Hepatocyte (in vitro differentiated cells): ENCODE measurements at regions not wholly inside any gene's neighbourhood (a gene's known extent, or its start where the extent isn't known, plus 50 kb on each side); places are given as distances from the start of the nearest gene placed in this dataset.

Experiments
- DNase-seq: peaks from one replicate; pipeline ENCODE4 v3.0.0-alpha.2; 2016; ENCODE audit warnings: low spot score
- H2AFZ ChIP-seq: fragments of 200-600 bp; sonication (generic); 2 replicates; pipeline ENCODE4 v1.6.0; 2016; ENCODE audit warnings: antibody characterized with exemption, mild to moderate bottlenecking
- H3K27ac ChIP-seq: fragments of 200-600 bp; sonication (generic); 2 replicates; pipeline ENCODE4 v1.5.1; 2016; ENCODE audit warnings: mild to moderate bottlenecking
- H3K27me3 ChIP-seq: fragments of 200-600 bp; sonication (generic); 2 replicates; pipeline ENCODE4 v1.6.1; 2016
- H3K36me3 ChIP-seq: fragments of 200-600 bp; sonication (generic); replicated peaks from 2 replicates; pipeline ENCODE4 v1.5.1; 2016; ENCODE audit warnings: low read depth; ENCODE audit not compliant: insufficient read depth
- H3K4me1 ChIP-seq: fragments of 200-600 bp; sonication (generic); 2 replicates; pipeline ENCODE4 v1.5.1; 2016; ENCODE audit warnings: mild to moderate bottlenecking, moderate library complexity; ENCODE audit not compliant: insufficient read depth
- H3K4me2 ChIP-seq: fragments of 200-600 bp; sonication (generic); 2 replicates; pipeline ENCODE4 v1.6.0; 2016
- H3K4me3 ChIP-seq: fragments of 200-600 bp; sonication (generic); 2 replicates; pipeline ENCODE4 v1.5.1; 2016; ENCODE audit warnings: mild to moderate bottlenecking
- H3K79me2 ChIP-seq: fragments of 200-600 bp; sonication (generic); 2 replicates; pipeline ENCODE4 v1.6.0; 2017; ENCODE audit warnings: mild to moderate bottlenecking
- H3K9me2 ChIP-seq: fragments of 200-600 bp; sonication (generic); replicated peaks from 2 replicates; pipeline ENCODE4 v1.6.0; 2017; ENCODE audit warnings: mild to moderate bottlenecking; ENCODE audit not compliant: insufficient read depth
- H3K9me3 ChIP-seq: fragments of 200-600 bp; sonication (generic); 2 replicates; pipeline ENCODE4 v1.5.1; 2016; ENCODE audit warnings: low read depth, mild to moderate bottlenecking
- H4K20me1 ChIP-seq: fragments of 200-600 bp; sonication (generic); 2 replicates; pipeline ENCODE4 v1.6.0; 2016; ENCODE audit warnings: mild to moderate bottlenecking; ENCODE audit not compliant: insufficient read depth, poor library complexity, severe bottlenecking
- EZH2 ChIP-seq: fragments of 200-600 bp; sonication (generic); IDR thresholded peaks from 2 replicates; pipeline ENCODE4 v1.6.1; 2016; ENCODE audit warnings: antibody characterized with exemption, mild to moderate bottlenecking, borderline replicate concordance
- EZH2phosphoT487 ChIP-seq: fragments of 200-600 bp; sonication (generic); IDR thresholded peaks from one replicate; pipeline ENCODE4 v1.6.1; 2018; ENCODE audit warnings: antibody characterized with exemption, mild to moderate bottlenecking, low read depth, moderate library complexity; ENCODE audit not compliant: unreplicated experiment, severe bottlenecking
- WGBS: methylation state at CpG from one replicate; pipeline ENCODE4 v1.1.6; 2016; ENCODE audit warnings: low lambda C conversion rate; ENCODE audit errors: missing lambda C conversion rate; 5-methylcytosine and 5-hydroxymethylcytosine counted together
- TF ChIP-seq, protein P1 (sequence below): fragments of 200-600 bp; sonication (generic); IDR thresholded peaks from 2 replicates; pipeline ENCODE4 v1.5.1; 2016; ENCODE audit warnings: antibody characterized with exemption, mild to moderate bottlenecking; ENCODE audit not compliant: poor library complexity

GRCh38 chr4:123031664-123032063 is 109.3 kb upstream of the NUDT6 start:
- Histone ChIP-seq H4K20me1 (no peaks in the 10 kb centered on the region), H3K27me3 (no peaks in the 10 kb centered on the region), H3K36me3 (no peaks in the 10 kb centered on the region), H3K79me2 (no peaks in the 10 kb centered on the region), H3K4me2 (no peak overlapping the region), H3K27ac (no peak overlapping the region), H3K9me3 (no peaks in the 10 kb centered on the region), H3K4me1 (no peaks in the 10 kb centered on the region), H3K9me2 (no peaks in the 10 kb centered on the region), H2AFZ (no peak overlapping the region), H3K4me3 (no peak overlapping the region)
- no peak for DNase-seq
- no peak for TF ChIP-seq EZH2phosphoT487
- TF ChIP-seq, protein P1, sequence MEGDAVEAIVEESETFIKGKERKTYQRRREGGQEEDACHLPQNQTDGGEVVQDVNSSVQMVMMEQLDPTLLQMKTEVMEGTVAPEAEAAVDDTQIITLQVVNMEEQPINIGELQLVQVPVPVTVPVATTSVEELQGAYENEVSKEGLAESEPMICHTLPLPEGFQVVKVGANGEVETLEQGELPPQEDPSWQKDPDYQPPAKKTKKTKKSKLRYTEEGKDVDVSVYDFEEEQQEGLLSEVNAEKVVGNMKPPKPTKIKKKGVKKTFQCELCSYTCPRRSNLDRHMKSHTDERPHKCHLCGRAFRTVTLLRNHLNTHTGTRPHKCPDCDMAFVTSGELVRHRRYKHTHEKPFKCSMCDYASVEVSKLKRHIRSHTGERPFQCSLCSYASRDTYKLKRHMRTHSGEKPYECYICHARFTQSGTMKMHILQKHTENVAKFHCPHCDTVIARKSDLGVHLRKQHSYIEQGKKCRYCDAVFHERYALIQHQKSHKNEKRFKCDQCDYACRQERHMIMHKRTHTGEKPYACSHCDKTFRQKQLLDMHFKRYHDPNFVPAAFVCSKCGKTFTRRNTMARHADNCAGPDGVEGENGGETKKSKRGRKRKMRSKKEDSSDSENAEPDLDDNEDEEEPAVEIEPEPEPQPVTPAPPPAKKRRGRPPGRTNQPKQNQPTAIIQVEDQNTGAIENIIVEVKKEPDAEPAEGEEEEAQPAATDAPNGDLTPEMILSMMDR, result no peak
- no peak for TF ChIP-seq EZH2
- WGBS, result 69% methylated on average over 2 of the region's 2 CpGs

DNA sequence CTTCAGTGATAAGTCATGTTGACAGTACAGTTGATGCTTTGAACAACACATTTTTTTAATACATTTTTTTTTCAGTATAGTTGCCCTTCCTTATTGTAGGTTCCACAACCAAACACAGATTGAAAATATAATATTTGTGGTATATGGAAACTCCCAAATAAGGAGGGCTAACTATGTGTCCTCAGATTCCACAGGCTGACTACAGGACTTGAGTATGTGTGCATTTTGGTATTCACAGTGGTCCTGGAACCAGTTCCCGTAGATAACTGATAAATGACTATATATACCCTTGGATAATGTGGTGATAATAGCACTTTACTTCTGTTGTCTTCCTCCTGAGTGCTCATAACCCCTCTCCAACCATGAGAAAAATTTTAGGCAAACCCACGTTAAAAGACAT is 111.6 kb upstream of the NUDT6 start:
- 80% methylated on average over 2 of the region's 2 CpGs for WGBS
- Histone ChIP-seq H4K20me1 (no peaks in the 10 kb centered on the region), H3K4me2 (no peak overlapping the region), H3K9me3 (no peaks in the 10 kb centered on the region), H3K27ac (no peak overlapping the region), H3K4me3 (no peak overlapping the region), H3K36me3 (no peaks in the 10 kb centered on the region), H3K27me3 (no peaks in the 10 kb centered on the region), H3K79me2 (no peaks in the 10 kb centered on the region), H3K9me2 (no peaks in the 10 kb centered on the region), H2AFZ (no peak overlapping the region), H3K4me1 (no peaks in the 10 kb centered on the region)
- DNase-seq, result no peak
- TF ChIP-seq, protein P1, result no peak
- TF ChIP-seq EZH2phosphoT487 (no peak), EZH2 (no peak)

GRCh38 chr4:123035239-123035638 is 112.8 kb upstream of the NUDT6 start:
- no peaks in the 10 kb centered on the region for H3K27me3 ChIP-seq
- 97% methylated on average over 1 of the region's 1 CpG for WGBS
- no peaks in the 10 kb centered on the region for H4K20me1 ChIP-seq
- H3K36me3 ChIP-seq, result no peaks in the 10 kb centered on the region
- no peak overlapping the region for H3K4me2 ChIP-seq
- TF ChIP-seq EZH2 (no peak), EZH2phosphoT487 (no peak)
- TF ChIP-seq, protein P1, result no peak
- H3K9me3 ChIP-seq, result no peaks in the 10 kb centered on the region
- no peak overlapping the region for H2AFZ ChIP-seq
- DNase-seq, result no peak
- H3K27ac ChIP-seq, result no peak overlapping the region
- H3K4me1 ChIP-seq, result no peaks in the 10 kb centered on the region
- H3K9me2 ChIP-seq, result no peaks in the 10 kb centered on the region
- H3K79me2 ChIP-seq, result no peaks in the 10 kb centered on the region
- no peak overlapping the region for H3K4me3 ChIP-seq

DNA sequence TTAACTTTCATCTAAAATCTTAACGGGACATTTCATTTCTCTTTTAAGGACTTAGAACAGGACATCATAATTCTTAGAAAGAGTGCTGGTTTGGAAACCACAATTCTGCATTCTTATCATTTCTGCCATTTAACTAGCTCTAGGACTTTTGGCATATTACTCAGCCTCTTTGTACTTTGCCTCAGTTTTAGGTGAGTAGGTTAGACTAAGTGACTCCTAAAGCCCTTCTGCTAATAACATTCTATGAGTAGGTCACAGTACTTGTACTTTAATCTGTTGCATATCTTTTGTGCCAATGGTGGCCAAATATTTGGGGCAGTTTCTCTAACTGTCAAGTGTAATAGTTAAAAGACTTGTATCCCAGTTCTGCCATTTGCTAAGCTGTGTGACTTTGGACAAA is 115.4 kb upstream of the NUDT6 start:
- no peak for TF ChIP-seq EZH2phosphoT487
- TF ChIP-seq, protein P1, result no peak
- no peak for TF ChIP-seq EZH2
- no peak overlapping the region for H3K4me3 ChIP-seq
- no peak for DNase-seq
- no peaks in the 10 kb centered on the region for H3K9me2 ChIP-seq
- peaks cover 4% of the 10 kb centered on the region for H3K9me3 ChIP-seq
- H3K27me3 ChIP-seq, result no peaks in the 10 kb centered on the region
- no peaks in the 10 kb centered on the region for H3K4me1 ChIP-seq
- H4K20me1 ChIP-seq, result no peaks in the 10 kb centered on the region
- no peak overlapping the region for H2AFZ ChIP-seq
- no peaks in the 10 kb centered on the region for H3K36me3 ChIP-seq
- no peaks in the 10 kb centered on the region for H3K79me2 ChIP-seq
- H3K27ac ChIP-seq, result no peak overlapping the region
- WGBS, result 44% methylated on average over 1 of the region's 1 CpG
- no peak overlapping the region for H3K4me2 ChIP-seq
